Thyroid gland (tissue), 4 donors: ENCODE measurements at regions not wholly inside any gene's neighbourhood (a gene's known extent, or its start where the extent isn't known, plus 50 kb on each side); places are given as distances from the start of the nearest gene placed in this dataset.

ENCODE experiments used
- DNase-seq, 2 donors: peaks; one replicate each; pipeline ENCODE4 v3.0.0-alpha.2; 2019
- H3K27ac ChIP-seq, 3 donors: fragments of 200-600 bp; sonication (generic); 1 replicate in 2 of 3; 2 replicates in 1 of 3; pipeline ENCODE4 v1.5.1; 2016 to 2019; ENCODE audit warnings: mild to moderate bottlenecking in 1 of 3, moderate library complexity in 1 of 3
- H3K27me3 ChIP-seq: fragments of 200-600 bp; sonication (generic); one replicate; pipeline ENCODE4 v1.5.1; 2019
- H3K36me3 ChIP-seq, 2 donors: fragments of 200-600 bp; sonication (generic); one replicate each; pipeline ENCODE4 v1.5.1; 2016 to 2019
- H3K4me1 ChIP-seq, 2 donors: fragments of 200-600 bp; sonication (generic); one replicate each; pipeline ENCODE4 v1.5.1; 2017 to 2019
- H3K4me3 ChIP-seq, 3 donors: fragments of 200-600 bp; sonication (generic); replicated peaks in 1 of 3; 1 replicate in 2 of 3; 2 replicates in 1 of 3; pipeline ENCODE4 v1.5.1; 2016; ENCODE audit warnings: mild to moderate bottlenecking in 1 of 3
- H3K9me3 ChIP-seq: fragments of 200-600 bp; sonication (generic); one replicate; pipeline ENCODE4 v1.5.1; 2017
- CTCF ChIP-seq, 6 experiments: fragments of 200-600 bp in 3 of 6; fragments of 450-650 bp in 3 of 6; sonication (generic) in 3 of 6; IDR thresholded peaks; one replicate each; pipeline ENCODE4 v1.5.1; 2016 to 2019; ENCODE audit warnings: antibody characterized with exemption in 6 of 6, mild to moderate bottlenecking in 2 of 6, inconsistent platforms in 1 of 6, moderate library complexity in 1 of 6
- POLR2A ChIP-seq, 2 donors: fragments of 450-650 bp; IDR thresholded peaks; one replicate each; pipeline ENCODE4 v1.6.1; 2017; ENCODE audit warnings: antibody characterized with exemption in 2 of 2, mild to moderate bottlenecking in 2 of 2, moderate library complexity in 1 of 2
- WGBS, 2 donors: methylation state at CpG; one replicate each; pipeline ENCODE4 v1.1.5; 2017; 5-methylcytosine and 5-hydroxymethylcytosine counted together
- intact Hi-C: fragments of 100-400 bp; cut with DNase I; formaldehyde crosslinking; loops from one replicate; pipeline ENCODE4 v1.15.1; 2023

GRCh38 chr9:89786655-89787054 is 181.8 kb downstream of the GADD45G start:
- Histone ChIP-seq H3K36me3 (no peaks in the 10 kb centered on the region), H3K4me1 (no peaks in the 10 kb centered on the region), H3K27ac (no peak overlapping the region), H3K27me3 (no peaks in the 10 kb centered on the region), H3K4me3 (no peak overlapping the region), H3K9me3 (no peaks in the 10 kb centered on the region)
- intact Hi-C loops: no loop called here
- 5 to 8% methylated on average over 1 of the region's 1 CpG for WGBS, 2 donors
- TF ChIP-seq CTCF (IDR thresholded peaks at IDR 0.05) (no peak), POLR2A (IDR thresholded peaks at IDR 0.05) (no peak)
- DNase-seq: no peak

GRCh38 chr9:89787595-89787994 is 182.8 kb downstream of the GADD45G start:
- Histone ChIP-seq H3K9me3 (no peaks in the 10 kb centered on the region), H3K4me1 (no peaks in the 10 kb centered on the region), H3K4me3 (no peak overlapping the region), H3K27ac (no peak overlapping the region), H3K27me3 (no peaks in the 10 kb centered on the region), H3K36me3 (no peaks in the 10 kb centered on the region)
- intact Hi-C loops: no loop called here
- TF ChIP-seq CTCF (IDR thresholded peaks at IDR 0.05): no peak
- no peak for TF ChIP-seq POLR2A (IDR thresholded peaks at IDR 0.05)
- DNase-seq: no peak

DNA sequence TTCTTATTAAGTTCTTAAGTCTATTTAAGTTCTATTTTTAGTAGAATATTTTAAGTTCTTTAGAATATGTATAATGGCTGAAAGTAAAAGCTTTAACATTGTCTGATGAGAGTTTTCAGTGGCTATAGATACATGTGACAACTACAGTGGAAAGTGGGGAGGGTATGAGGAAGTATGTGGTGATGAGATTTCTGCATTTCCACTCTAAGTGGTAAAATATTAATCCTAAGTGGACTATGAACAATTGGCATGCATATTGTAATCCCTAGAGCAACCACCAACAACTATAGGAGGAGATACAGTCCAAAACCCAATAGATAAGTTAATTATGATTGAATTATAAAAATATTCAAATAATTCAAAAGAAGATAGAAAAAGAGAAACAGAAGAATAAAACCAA is 183.6 kb downstream of the GADD45G start:
- Histone ChIP-seq H3K27ac (no peak overlapping the region), H3K27me3 (no peaks in the 10 kb centered on the region), H3K9me3 (no peaks in the 10 kb centered on the region), H3K36me3 (no peaks in the 10 kb centered on the region), H3K4me1 (no peaks in the 10 kb centered on the region), H3K4me3 (no peak overlapping the region)
- TF ChIP-seq CTCF (IDR thresholded peaks at IDR 0.05) (no peak), POLR2A (IDR thresholded peaks at IDR 0.05) (no peak)
- intact Hi-C loops: no loop called here
- no peak for DNase-seq

DNA sequence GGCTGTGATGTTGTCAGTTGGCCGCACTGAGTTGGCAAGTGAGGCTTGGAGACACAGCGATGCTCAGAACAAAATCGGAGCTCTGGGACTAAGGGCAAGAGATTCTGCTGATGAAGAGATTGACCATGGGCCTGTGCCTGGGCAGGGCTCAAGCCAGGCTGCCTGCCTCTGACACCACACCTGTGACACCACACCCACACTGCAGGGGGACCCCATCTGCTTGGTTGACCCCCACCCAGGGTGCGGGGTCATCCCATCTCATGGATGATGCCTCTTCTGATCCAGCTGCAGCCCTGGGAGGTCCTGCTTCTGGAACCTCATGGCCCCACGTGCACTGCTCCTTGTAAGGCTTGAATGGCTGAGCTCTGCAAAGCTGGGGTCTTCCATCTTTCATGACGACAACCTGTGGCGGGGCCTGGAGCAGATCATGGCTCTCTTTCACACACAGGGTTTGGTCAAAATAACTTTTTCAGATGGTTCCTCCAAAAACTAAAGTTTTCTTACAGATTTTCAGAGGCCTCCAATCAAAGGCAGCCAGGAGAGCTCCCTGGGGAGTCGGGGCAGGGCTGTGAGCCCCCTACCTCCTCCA is 185.2 kb downstream of the GADD45G start:
- Histone ChIP-seq H3K9me3 (no peaks in the 10 kb centered on the region), H3K4me3 (no peak overlapping the region), H3K36me3 (no peaks in the 10 kb centered on the region), H3K27me3 (no peaks in the 10 kb centered on the region), H3K27ac (no peak overlapping the region), H3K4me1 (no peaks in the 10 kb centered on the region)
- TF ChIP-seq CTCF (IDR thresholded peaks at IDR 0.05) (no peak), POLR2A (IDR thresholded peaks at IDR 0.05) (no peak)
- no peak for DNase-seq
- 88 to 92% methylated on average over 8 of the region's 8 CpGs for WGBS, 2 donors
- intact Hi-C loops: no loop called here

- no peaks in the 10 kb centered on the region for H3K4me1 ChIP-seq
- 95 to 100% methylated on average over 2 of the region's 2 CpGs for WGBS, 2 donors
These were observed 185.8 kb downstream of the GADD45G start for GRCh38 chr9:89790542-89791109.

More at GRCh38 chr9:89790542-89791109, 185.8 kb downstream of the GADD45G start:
- TF ChIP-seq CTCF (IDR thresholded peaks at IDR 0.05) (no peak), POLR2A (IDR thresholded peaks at IDR 0.05) (no peak)
- H3K27ac ChIP-seq: no peak overlapping the region
- no peak for DNase-seq
- intact Hi-C loops: no loop called here
- no peaks in the 10 kb centered on the region for H3K36me3 ChIP-seq
- no peak overlapping the region for H3K4me3 ChIP-seq
- H3K27me3 ChIP-seq: no peaks in the 10 kb centered on the region
- no peaks in the 10 kb centered on the region for H3K9me3 ChIP-seq
